ENCODE measurements at regions not wholly inside any gene's neighbourhood (a gene's known extent, or its start where the extent isn't known, plus 50 kb on each side); places are given as distances from the start of the nearest gene placed in this dataset.

GRCh38 chr2:103781313-103781712 is 1019.5 kb downstream of the TMEM182 start:
- Histone ChIP-seq H2AFZ (no peak overlapping the region), H3K9me3 (ENCODE audit: low read depth) (no peaks in the 10 kb centered on the region), H3K4me3 (no peak overlapping the region), H3K36me3 (ENCODE audit: low read depth) (no peaks in the 10 kb centered on the region), H3K9ac (no peak overlapping the region), H3K27ac (no peak overlapping the region), H3K4me1 (ENCODE audit: insufficient read depth) (no peaks in the 10 kb centered on the region), H3K9me2 (ENCODE audit: insufficient read depth) (no peaks in the 10 kb centered on the region), H3F3A (ENCODE audit: insufficient read depth) (no peaks in the 10 kb centered on the region), H4K20me1 (ENCODE audit: insufficient read depth) (no peaks in the 10 kb centered on the region), H3K79me2 (ENCODE audit: insufficient read depth) (no peaks in the 10 kb centered on the region), H3K4me2 (ENCODE audit: unreplicated experiment) (no peak overlapping the region), H3K27me3 (replicated peaks; ENCODE audit: insufficient read depth) (no peaks in the 10 kb centered on the region)
- in situ Hi-C loops (cut with MboI), result no loop called here
- no peak for DNase-seq
- 28 to 42% methylated on average over 2 of the region's 2 CpGs for WGBS, 2 experiments (ENCODE audit: low coverage in 1 of 2, low lambda C conversion rate in 2 of 2, missing lambda C conversion rate in 2 of 2)
- no peak for TF ChIP-seq EZH2phosphoT487 (IDR thresholded peaks at IDR 0.05; ENCODE audit: insufficient read depth, low read depth)
- TF ChIP-seq EZH2 (IDR thresholded peaks at IDR 0.05; ENCODE audit: insufficient read depth, poor library complexity, severe bottlenecking), result no peak

- Histone ChIP-seq H3K9me2 (ENCODE audit: insufficient read depth) (no peaks in the 10 kb centered on the region), H3K9me3 (ENCODE audit: low read depth) (no peaks in the 10 kb centered on the region), H3K79me2 (ENCODE audit: insufficient read depth) (no peaks in the 10 kb centered on the region), H4K20me1 (ENCODE audit: insufficient read depth) (no peaks in the 10 kb centered on the region), H2AFZ (no peak overlapping the region), H3K4me2 (ENCODE audit: unreplicated experiment) (no peak overlapping the region), H3K36me3 (ENCODE audit: low read depth) (no peaks in the 10 kb centered on the region), H3F3A (ENCODE audit: insufficient read depth) (no peaks in the 10 kb centered on the region), H3K4me1 (ENCODE audit: insufficient read depth) (no peaks in the 10 kb centered on the region), H3K4me3 (no peak overlapping the region), H3K27ac (no peak overlapping the region), H3K27me3 (replicated peaks; ENCODE audit: insufficient read depth) (no peaks in the 10 kb centered on the region), H3K9ac (no peak overlapping the region)
- no peak for DNase-seq
- in situ Hi-C loops (cut with MboI), result no loop called here
- TF ChIP-seq EZH2 (IDR thresholded peaks at IDR 0.05; ENCODE audit: insufficient read depth, poor library complexity, severe bottlenecking) (no peak), EZH2phosphoT487 (IDR thresholded peaks at IDR 0.05; ENCODE audit: insufficient read depth, low read depth) (no peak)
- 5% methylated on average over 2 of the region's 2 CpGs for WGBS, 2 experiments (ENCODE audit: low coverage in 1 of 2, low lambda C conversion rate in 2 of 2, missing lambda C conversion rate in 2 of 2)
Measured at GRCh38 chr2:103784261-103784660, 1022.4 kb downstream of the TMEM182 start.

- H3K9ac ChIP-seq, result no peak overlapping the region
Measured at GRCh38 chr2:103785432-103785831, 1023.6 kb downstream of the TMEM182 start.

GRCh38 chr2:103785956-103786355 is 1024.1 kb downstream of the TMEM182 start:
- Histone ChIP-seq H3K9me3 (ENCODE audit: low read depth) (no peaks in the 10 kb centered on the region), H3K27ac (no peak overlapping the region), H4K20me1 (ENCODE audit: insufficient read depth) (no peaks in the 10 kb centered on the region), H3K9ac (no peak overlapping the region), H3K4me3 (no peak overlapping the region), H3K79me2 (ENCODE audit: insufficient read depth) (no peaks in the 10 kb centered on the region), H3K4me2 (ENCODE audit: unreplicated experiment) (no peak overlapping the region), H3K4me1 (ENCODE audit: insufficient read depth) (no peaks in the 10 kb centered on the region), H3K9me2 (ENCODE audit: insufficient read depth) (no peaks in the 10 kb centered on the region), H2AFZ (no peak overlapping the region), H3K36me3 (ENCODE audit: low read depth) (no peaks in the 10 kb centered on the region), H3F3A (ENCODE audit: insufficient read depth) (no peaks in the 10 kb centered on the region), H3K27me3 (replicated peaks; ENCODE audit: insufficient read depth) (no peaks in the 10 kb centered on the region)
- no peak for DNase-seq
- in situ Hi-C loops (cut with MboI), result no loop called here
- TF ChIP-seq EZH2phosphoT487 (IDR thresholded peaks at IDR 0.05; ENCODE audit: insufficient read depth, low read depth) (no peak), EZH2 (IDR thresholded peaks at IDR 0.05; ENCODE audit: insufficient read depth, poor library complexity, severe bottlenecking) (no peak)

More at GRCh38 chr2:103785432-103785831, 1023.6 kb downstream of the TMEM182 start:
- no peak overlapping the region for H3K4me3 ChIP-seq
- no peak overlapping the region for H3K27ac ChIP-seq
- no peaks in the 10 kb centered on the region for H3K4me1 ChIP-seq (ENCODE audit: insufficient read depth)
- no peak for DNase-seq
- H4K20me1 ChIP-seq (ENCODE audit: insufficient read depth), result no peaks in the 10 kb centered on the region
- TF ChIP-seq EZH2phosphoT487 (IDR thresholded peaks at IDR 0.05; ENCODE audit: insufficient read depth, low read depth) (no peak), EZH2 (IDR thresholded peaks at IDR 0.05; ENCODE audit: insufficient read depth, poor library complexity, severe bottlenecking) (no peak)
- H3K9me2 ChIP-seq (ENCODE audit: insufficient read depth), result no peaks in the 10 kb centered on the region
- no peaks in the 10 kb centered on the region for H3K36me3 ChIP-seq (ENCODE audit: low read depth)
- no peak overlapping the region for H3K4me2 ChIP-seq (ENCODE audit: unreplicated experiment)
- in situ Hi-C loops (cut with MboI), result no loop called here
- H3K9me3 ChIP-seq (ENCODE audit: low read depth), result no peaks in the 10 kb centered on the region
- H2AFZ ChIP-seq, result no peak overlapping the region
- 0 to 3% methylated on average over 1 of the region's 1 CpG for WGBS, 2 experiments (ENCODE audit: low coverage in 1 of 2, low lambda C conversion rate in 2 of 2, missing lambda C conversion rate in 2 of 2)
- no peaks in the 10 kb centered on the region for H3K27me3 ChIP-seq (replicated peaks; ENCODE audit: insufficient read depth)
- H3K79me2 ChIP-seq (ENCODE audit: insufficient read depth), result no peaks in the 10 kb centered on the region
- H3F3A ChIP-seq (ENCODE audit: insufficient read depth), result no peaks in the 10 kb centered on the region

- Histone ChIP-seq H3K4me3 (no peak overlapping the region), H3K36me3 (ENCODE audit: low read depth) (no peaks in the 10 kb centered on the region), H3F3A (ENCODE audit: insufficient read depth) (no peaks in the 10 kb centered on the region), H3K27me3 (replicated peaks; ENCODE audit: insufficient read depth) (no peaks in the 10 kb centered on the region), H3K4me1 (ENCODE audit: insufficient read depth) (no peaks in the 10 kb centered on the region), H3K9me2 (ENCODE audit: insufficient read depth) (no peaks in the 10 kb centered on the region), H3K9ac (no peak overlapping the region), H2AFZ (no peak overlapping the region), H3K9me3 (ENCODE audit: low read depth) (no peaks in the 10 kb centered on the region), H4K20me1 (ENCODE audit: insufficient read depth) (no peaks in the 10 kb centered on the region), H3K79me2 (ENCODE audit: insufficient read depth) (no peaks in the 10 kb centered on the region), H3K27ac (no peak overlapping the region), H3K4me2 (ENCODE audit: unreplicated experiment) (no peak overlapping the region)
- DNase-seq, result no peak
- in situ Hi-C loops (cut with MboI), result no loop called here
- 14 to 18% methylated on average over 6 of the region's 6 CpGs for WGBS, 2 experiments (ENCODE audit: low coverage in 1 of 2, low lambda C conversion rate in 2 of 2, missing lambda C conversion rate in 2 of 2)
- no peak for TF ChIP-seq EZH2phosphoT487 (IDR thresholded peaks at IDR 0.05; ENCODE audit: insufficient read depth, low read depth)
Measured at GRCh38 chr2:103788389-103788788, 1026.6 kb downstream of the TMEM182 start.

Measured in GM23248 (cell line).